Gastrocnemius medialis (tissue), 4 donors: ENCODE measurements at regions not wholly inside any gene's neighbourhood (a gene's known extent, or its start where the extent isn't known, plus 50 kb on each side); places are given as distances from the start of the nearest gene placed in this dataset.

ENCODE experiments used
- ATAC-seq, 2 donors: fragments of 150-250 bp; one replicate each; pipeline ENCODE4 v1.9.1; 2016
- DNase-seq, 2 donors: peaks; one replicate each; pipeline ENCODE4 v3.0.0-alpha.2; 2019
- H3K27ac ChIP-seq, 4 donors: fragments of 200-600 bp; sonication (generic); 1 replicate in 1 of 4; 2 replicates in 3 of 4; pipeline ENCODE4 v1.5.1; 2016 to 2018; ENCODE audit warnings: mild to moderate bottlenecking in 2 of 4, moderate library complexity in 1 of 4
- H3K27me3 ChIP-seq, 3 donors: fragments of 200-600 bp; sonication (generic) in 2 of 3; 1 replicate in 1 of 3; 2 replicates in 2 of 3; pipeline versions ENCODE4 v1.5.1 to v1.6.0; 2016 to 2019; ENCODE audit warnings: mild to moderate bottlenecking in 1 of 3, moderate library complexity in 1 of 3
- H3K36me3 ChIP-seq, 2 donors: fragments of 200-600 bp; sonication (generic) in 1 of 2; one replicate each; pipeline ENCODE4 v1.5.1; 2017 to 2018
- H3K4me1 ChIP-seq, 2 donors: fragments of 200-600 bp; sonication (generic) in 1 of 2; one replicate each; pipeline ENCODE4 v1.5.1; 2016 to 2017; ENCODE audit warnings: mild to moderate bottlenecking in 2 of 2
- H3K4me3 ChIP-seq, 4 donors: fragments of 200-600 bp; sonication (generic) in 3 of 4; 1 replicate in 1 of 4; 2 replicates in 3 of 4; pipeline ENCODE4 v1.5.1; 2016 to 2019; ENCODE audit warnings: mild to moderate bottlenecking in 2 of 4
- H3K9me3 ChIP-seq, 3 donors: fragments of 200-600 bp; sonication (generic) in 2 of 3; 1 replicate in 1 of 3; 2 replicates in 2 of 3; pipeline ENCODE4 v1.5.1; 2016 to 2019
- POLR2A ChIP-seq, 2 donors: fragments of 450-650 bp; IDR thresholded peaks; one replicate each; pipeline ENCODE4 v1.6.1; 2017; ENCODE audit warnings: antibody characterized with exemption in 2 of 2, mild to moderate bottlenecking in 2 of 2, moderate library complexity in 2 of 2
- in situ Hi-C, 4 donors: fragments of 200-750 bp; cut with MboI; loops; one replicate each; pipeline versions ENCODE4 v1.15.0 to v1.8.0; 2017; ENCODE audit warnings: low sequenced_read_pairs in 4 of 4
- intact Hi-C: fragments of 100-400 bp; cut with DNase I; formaldehyde crosslinking; loops from one replicate; pipeline ENCODE4 v1.15.1; 2023; ENCODE audit warnings: low total_unique reads
- TF ChIP-seq, protein P1 (sequence below), 5 experiments: fragments of 450-650 bp in 3 of 5; fragments of 200-600 bp in 2 of 5; sonication (generic) in 2 of 5; IDR thresholded peaks in 4 of 5; conservative IDR thresholded peaks in 1 of 5; 1 replicate in 4 of 5; 2 replicates in 1 of 5; pipeline ENCODE4 v1.5.1; 2016 to 2019; ENCODE audit warnings: antibody characterized with exemption in 5 of 5, mild to moderate bottlenecking in 3 of 5, moderate library complexity in 3 of 5

DNA sequence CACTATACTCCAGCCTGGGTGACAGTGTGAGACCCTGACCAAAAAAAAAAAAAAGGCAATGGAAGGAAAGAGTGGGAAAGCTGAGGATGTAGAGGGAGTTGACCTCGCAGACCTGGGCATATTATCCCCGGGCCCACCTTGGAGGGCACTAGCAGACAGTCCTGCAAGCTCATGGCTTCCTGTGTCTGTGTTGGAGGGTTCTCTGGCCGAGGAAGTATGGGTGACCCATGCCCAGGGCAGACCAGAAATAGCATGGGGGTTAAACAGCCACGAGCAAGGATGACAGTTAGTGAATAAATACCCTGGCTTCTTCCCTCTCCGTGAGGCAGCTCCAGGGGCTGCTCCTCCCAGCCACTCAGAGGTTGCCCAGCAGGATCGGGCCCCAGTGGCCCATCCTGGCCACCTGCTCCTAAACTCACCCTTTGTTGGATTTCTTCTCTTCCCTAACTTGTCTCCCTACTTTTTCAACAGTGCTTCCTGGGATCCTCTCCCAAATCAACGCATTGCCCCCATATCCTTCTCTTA, 485.8 kb downstream of the ZNF536 start:
- TF ChIP-seq POLR2A (IDR thresholded peaks at IDR 0.05), result no peak
- TF ChIP-seq, protein P1, sequence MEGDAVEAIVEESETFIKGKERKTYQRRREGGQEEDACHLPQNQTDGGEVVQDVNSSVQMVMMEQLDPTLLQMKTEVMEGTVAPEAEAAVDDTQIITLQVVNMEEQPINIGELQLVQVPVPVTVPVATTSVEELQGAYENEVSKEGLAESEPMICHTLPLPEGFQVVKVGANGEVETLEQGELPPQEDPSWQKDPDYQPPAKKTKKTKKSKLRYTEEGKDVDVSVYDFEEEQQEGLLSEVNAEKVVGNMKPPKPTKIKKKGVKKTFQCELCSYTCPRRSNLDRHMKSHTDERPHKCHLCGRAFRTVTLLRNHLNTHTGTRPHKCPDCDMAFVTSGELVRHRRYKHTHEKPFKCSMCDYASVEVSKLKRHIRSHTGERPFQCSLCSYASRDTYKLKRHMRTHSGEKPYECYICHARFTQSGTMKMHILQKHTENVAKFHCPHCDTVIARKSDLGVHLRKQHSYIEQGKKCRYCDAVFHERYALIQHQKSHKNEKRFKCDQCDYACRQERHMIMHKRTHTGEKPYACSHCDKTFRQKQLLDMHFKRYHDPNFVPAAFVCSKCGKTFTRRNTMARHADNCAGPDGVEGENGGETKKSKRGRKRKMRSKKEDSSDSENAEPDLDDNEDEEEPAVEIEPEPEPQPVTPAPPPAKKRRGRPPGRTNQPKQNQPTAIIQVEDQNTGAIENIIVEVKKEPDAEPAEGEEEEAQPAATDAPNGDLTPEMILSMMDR (IDR thresholded peaks at IDR 0.05 in 4 of 5, conservative IDR thresholded peaks at IDR 0.05 in 1 of 5), result no peak
- Histone ChIP-seq H3K36me3 (no peaks in the 10 kb centered on the region), H3K9me3 (no peaks in the 10 kb centered on the region), H3K4me3 (no peak overlapping the region), H3K27me3 (no peaks in the 10 kb centered on the region), H3K27ac (no peak overlapping the region), H3K4me1 (no peaks in the 10 kb centered on the region)
- ATAC-seq, result no peak
- in situ Hi-C loops (no loop called here), intact Hi-C loops (no loop called here)
- no peak for DNase-seq

DNA sequence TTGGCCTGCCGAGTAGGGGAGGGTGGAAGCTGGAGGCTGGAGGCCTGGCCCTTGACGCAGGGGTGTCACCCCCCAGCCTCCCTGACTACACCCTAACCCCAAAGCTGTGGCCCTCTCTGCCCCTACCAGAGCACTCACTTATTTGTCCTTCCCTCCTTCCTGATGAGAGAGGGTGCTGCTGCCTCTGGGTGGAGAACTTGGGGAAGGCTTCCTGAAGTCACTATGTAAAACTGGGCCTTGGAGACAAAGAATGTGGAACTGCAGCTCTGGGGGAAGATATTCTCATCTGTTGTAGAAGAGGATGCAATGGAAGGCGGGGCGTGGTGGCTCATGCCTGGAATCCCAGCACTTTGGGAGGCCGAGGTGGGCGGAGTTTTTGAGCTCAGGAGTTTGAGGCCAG, 485.2 kb downstream of the ZNF536 start:
- Histone ChIP-seq H3K27me3 (no peaks in the 10 kb centered on the region), H3K4me3 (no peak overlapping the region), H3K4me1 (no peaks in the 10 kb centered on the region), H3K9me3 (no peaks in the 10 kb centered on the region), H3K36me3 (no peaks in the 10 kb centered on the region), H3K27ac (no peak overlapping the region)
- intact Hi-C loops (no loop called here), in situ Hi-C loops (no loop called here)
- ATAC-seq (no peak), DNase-seq (no peak)
- no peak for TF ChIP-seq POLR2A (IDR thresholded peaks at IDR 0.05)
- TF ChIP-seq, protein P1 (IDR thresholded peaks at IDR 0.05 in 4 of 5, conservative IDR thresholded peaks at IDR 0.05 in 1 of 5), result no peak

DNA sequence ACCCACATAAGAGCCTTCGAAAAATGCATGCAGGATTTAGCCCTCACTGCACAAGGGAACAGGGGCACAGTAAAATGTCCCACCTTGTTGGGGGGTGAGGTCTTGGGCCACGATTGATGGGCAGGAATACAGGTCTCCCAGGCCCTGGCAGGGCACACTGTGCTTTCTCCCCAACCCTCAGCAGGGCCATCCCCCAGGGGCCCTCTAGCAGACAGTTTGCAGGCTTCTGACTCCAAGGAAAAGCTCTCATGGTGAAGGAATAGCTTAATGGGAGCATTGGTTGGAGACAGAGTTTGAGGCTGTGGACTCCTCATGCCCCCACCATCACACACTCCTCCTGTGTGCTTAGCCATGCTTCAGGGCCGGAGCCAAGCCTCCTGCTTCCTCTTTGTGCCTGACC, 484.6 kb downstream of the ZNF536 start:
- intact Hi-C loops, result no loop called here

DNA sequence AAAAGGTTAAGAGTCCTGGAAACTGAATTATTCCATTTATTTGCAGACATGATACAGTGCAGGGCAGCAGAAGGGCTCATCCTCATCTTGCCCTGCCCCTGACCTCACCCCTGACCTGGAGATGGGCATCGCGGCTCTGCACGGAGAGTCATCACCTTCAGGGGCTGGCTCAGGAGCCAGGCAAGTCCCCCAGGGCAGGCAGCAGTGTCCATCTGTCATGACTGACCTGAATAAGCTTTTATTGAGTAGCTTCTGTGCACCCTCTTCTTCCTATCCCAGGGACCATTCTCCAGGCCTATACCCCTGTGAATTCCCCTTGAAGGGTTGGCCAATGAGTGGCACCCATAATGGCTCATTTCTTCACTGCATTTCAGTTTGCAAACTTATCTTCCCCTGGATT, 484.2 kb downstream of the ZNF536 start:
- Histone ChIP-seq H3K4me3 (no peak overlapping the region), H3K27ac (no peak overlapping the region), H3K4me1 (no peaks in the 10 kb centered on the region), H3K36me3 (no peaks in the 10 kb centered on the region), H3K9me3 (no peaks in the 10 kb centered on the region), H3K27me3 (no peaks in the 10 kb centered on the region)
- intact Hi-C loops (no loop called here), in situ Hi-C loops (no loop called here)
- ATAC-seq (no peak), DNase-seq (no peak)
- no peak for TF ChIP-seq POLR2A (IDR thresholded peaks at IDR 0.05)
- TF ChIP-seq, protein P1 (IDR thresholded peaks at IDR 0.05 in 4 of 5, conservative IDR thresholded peaks at IDR 0.05 in 1 of 5), result no peak

More for the DNA sequence above, 484.6 kb downstream of the ZNF536 start:
- no peaks in the 10 kb centered on the region for H3K27me3 ChIP-seq
- TF ChIP-seq POLR2A (IDR thresholded peaks at IDR 0.05), result no peak
- TF ChIP-seq, protein P1 (IDR thresholded peaks at IDR 0.05 in 4 of 5, conservative IDR thresholded peaks at IDR 0.05 in 1 of 5), result no peak
- H3K4me1 ChIP-seq, result no peaks in the 10 kb centered on the region
- no peak overlapping the region for H3K4me3 ChIP-seq
- no peaks in the 10 kb centered on the region for H3K9me3 ChIP-seq
- H3K27ac ChIP-seq, result no peak overlapping the region
- DNase-seq (no peak), ATAC-seq (no peak)
- in situ Hi-C loops, result no loop called here
- H3K36me3 ChIP-seq, result no peaks in the 10 kb centered on the region

DNA sequence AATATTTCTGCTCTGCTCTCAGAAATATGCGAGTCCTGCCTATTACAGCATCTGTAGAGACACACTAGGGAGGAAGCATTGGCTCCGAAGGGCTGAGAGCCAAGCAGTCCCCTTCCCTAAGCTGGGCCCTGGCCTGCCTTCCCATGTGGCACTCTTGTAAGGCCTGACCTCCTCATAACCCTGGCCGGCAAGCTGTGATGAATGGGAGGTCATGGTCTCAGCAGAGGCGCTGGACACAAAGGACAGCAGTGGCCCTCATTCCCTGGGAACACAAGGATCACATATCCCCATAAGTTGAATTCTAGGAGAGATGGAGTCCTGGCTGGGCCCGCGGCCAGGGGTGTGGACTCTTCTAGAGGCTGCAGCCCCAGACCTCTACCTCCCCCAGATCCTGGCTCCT, 483.3 kb downstream of the ZNF536 start:
- H3K9me3 ChIP-seq, result no peaks in the 10 kb centered on the region
- ATAC-seq (no peak), DNase-seq (no peak)
- H3K4me3 ChIP-seq, result no peak overlapping the region
- H3K27me3 ChIP-seq, result no peaks in the 10 kb centered on the region
- no peaks in the 10 kb centered on the region for H3K36me3 ChIP-seq
- in situ Hi-C loops (no loop called here), intact Hi-C loops (no loop called here)
- no peak overlapping the region for H3K27ac ChIP-seq
- TF ChIP-seq, protein P1 (IDR thresholded peaks at IDR 0.05 in 4 of 5, conservative IDR thresholded peaks at IDR 0.05 in 1 of 5), result no peak
- no peak for TF ChIP-seq POLR2A (IDR thresholded peaks at IDR 0.05)
- H3K4me1 ChIP-seq, result no peaks in the 10 kb centered on the region
